Ishikawa (cell line): ENCODE measurements at regions not wholly inside any gene's neighbourhood (a gene's known extent, or its start where the extent isn't known, plus 50 kb on each side); places are given as distances from the start of the nearest gene placed in this dataset.

Experiments
- CEBPB ChIP-seq: IDR thresholded peaks from 2 replicates; pipeline ENCODE4 v1.6.1; 2012
- CREB1 ChIP-seq: IDR thresholded peaks from 2 replicates; pipeline ENCODE4 v1.6.1; 2012; ENCODE audit warnings: low read depth
- EGR1 ChIP-seq: IDR thresholded peaks from 2 replicates; pipeline ENCODE4 v1.6.1; 2012
- EP300 ChIP-seq: IDR thresholded peaks from 2 replicates; pipeline ENCODE4 v1.6.1; 2012; ENCODE audit warnings: borderline replicate concordance
- FOXM1 ChIP-seq: IDR thresholded peaks from 2 replicates; pipeline ENCODE4 v1.6.1; 2012; ENCODE audit warnings: low read depth, borderline replicate concordance
- NFIC ChIP-seq: IDR thresholded peaks from 2 replicates; pipeline ENCODE4 v1.6.1; 2012
- RAD21 ChIP-seq: IDR thresholded peaks from 2 replicates; pipeline ENCODE4 v1.6.1; 2012; ENCODE audit warnings: low read depth
- TAF1 ChIP-seq: IDR thresholded peaks from 2 replicates; pipeline ENCODE4 v1.6.1; 2012; ENCODE audit warnings: low read depth, mild to moderate bottlenecking
- TCF12 ChIP-seq: IDR thresholded peaks from 2 replicates; pipeline ENCODE4 v1.6.1; 2012; ENCODE audit warnings: low read depth
- TEAD4 ChIP-seq: IDR thresholded peaks from 2 replicates; pipeline ENCODE4 v1.6.1; 2012
- YY1 ChIP-seq: IDR thresholded peaks from 2 replicates; pipeline ENCODE4 v1.6.1; 2012; ENCODE audit warnings: low read depth
- ZBTB7A ChIP-seq: IDR thresholded peaks from 2 replicates; pipeline ENCODE4 v1.6.1; 2012; ENCODE audit warnings: low read depth
- TF ChIP-seq, protein P1 (sequence below): IDR thresholded peaks from 2 replicates; pipeline ENCODE4 v1.6.1; 2012; ENCODE audit warnings: low read depth, mild to moderate bottlenecking
- TF ChIP-seq, protein P2 (sequence below): IDR thresholded peaks from 2 replicates; pipeline ENCODE4 v1.6.1; 2012
- TF ChIP-seq, protein P3 (sequence below): IDR thresholded peaks from 2 replicates; pipeline ENCODE4 v1.6.1; 2012

DNA sequence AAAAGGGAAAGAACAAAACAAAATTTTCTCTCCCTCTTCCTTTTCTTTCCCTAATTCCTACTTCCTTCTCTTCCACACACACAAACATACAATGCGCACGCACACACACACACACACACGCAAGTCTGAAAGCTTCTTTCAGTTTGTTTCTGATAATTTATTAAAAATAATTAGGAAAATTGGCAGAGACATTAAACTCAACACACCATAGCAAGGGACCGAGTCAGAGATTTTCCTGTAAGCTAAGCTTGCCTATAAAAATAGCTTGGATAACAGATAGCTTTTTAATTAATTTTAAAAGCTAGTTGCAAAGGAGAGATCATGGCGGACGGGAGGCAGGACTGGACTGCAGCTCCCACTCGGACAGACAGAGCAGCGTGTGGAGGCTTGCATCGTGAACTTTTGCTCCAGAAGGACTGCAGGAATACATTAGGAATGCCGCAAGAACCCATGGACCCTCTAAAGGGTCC, 92.6 kb upstream of the MAPK10 start:
- no peak for TF ChIP-seq FOXM1
- TF ChIP-seq EGR1, result no peak
- no peak for TF ChIP-seq TAF1

DNA sequence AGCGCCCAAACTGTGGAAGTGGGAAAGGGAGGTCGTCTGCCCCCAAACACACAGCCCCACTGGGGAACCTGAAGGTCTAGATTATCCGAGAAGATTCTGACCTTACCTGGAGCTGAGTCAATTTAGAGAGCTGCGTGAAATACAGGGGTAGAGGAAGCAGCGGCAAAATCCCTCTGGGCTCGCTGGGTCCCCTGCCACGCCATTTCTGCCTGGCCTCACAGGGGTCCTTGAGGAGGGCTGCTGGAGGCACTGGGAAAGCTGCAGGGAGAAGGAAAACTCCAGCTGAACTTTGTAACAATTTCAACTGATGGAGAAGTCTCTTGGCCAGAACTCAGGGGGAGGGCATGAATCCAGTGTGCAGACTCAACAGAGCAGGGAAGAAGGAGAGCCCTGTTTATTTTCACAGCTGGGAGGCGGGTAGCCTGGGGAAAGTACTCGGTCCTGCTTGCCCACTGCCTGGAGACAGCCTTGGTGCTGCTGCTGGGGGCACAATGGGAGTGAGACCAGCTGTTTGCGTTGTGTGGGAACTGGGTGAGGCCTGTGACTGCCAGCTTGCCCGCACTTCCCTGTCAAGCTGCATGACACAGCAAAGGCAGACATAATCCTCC, 93.2 kb upstream of the MAPK10 start:
- TF ChIP-seq CREB1 (no peak), NFIC (no peak), EGR1 (no peak), CEBPB (no peak), ZBTB7A (no peak)
- TF ChIP-seq, protein P1, sequence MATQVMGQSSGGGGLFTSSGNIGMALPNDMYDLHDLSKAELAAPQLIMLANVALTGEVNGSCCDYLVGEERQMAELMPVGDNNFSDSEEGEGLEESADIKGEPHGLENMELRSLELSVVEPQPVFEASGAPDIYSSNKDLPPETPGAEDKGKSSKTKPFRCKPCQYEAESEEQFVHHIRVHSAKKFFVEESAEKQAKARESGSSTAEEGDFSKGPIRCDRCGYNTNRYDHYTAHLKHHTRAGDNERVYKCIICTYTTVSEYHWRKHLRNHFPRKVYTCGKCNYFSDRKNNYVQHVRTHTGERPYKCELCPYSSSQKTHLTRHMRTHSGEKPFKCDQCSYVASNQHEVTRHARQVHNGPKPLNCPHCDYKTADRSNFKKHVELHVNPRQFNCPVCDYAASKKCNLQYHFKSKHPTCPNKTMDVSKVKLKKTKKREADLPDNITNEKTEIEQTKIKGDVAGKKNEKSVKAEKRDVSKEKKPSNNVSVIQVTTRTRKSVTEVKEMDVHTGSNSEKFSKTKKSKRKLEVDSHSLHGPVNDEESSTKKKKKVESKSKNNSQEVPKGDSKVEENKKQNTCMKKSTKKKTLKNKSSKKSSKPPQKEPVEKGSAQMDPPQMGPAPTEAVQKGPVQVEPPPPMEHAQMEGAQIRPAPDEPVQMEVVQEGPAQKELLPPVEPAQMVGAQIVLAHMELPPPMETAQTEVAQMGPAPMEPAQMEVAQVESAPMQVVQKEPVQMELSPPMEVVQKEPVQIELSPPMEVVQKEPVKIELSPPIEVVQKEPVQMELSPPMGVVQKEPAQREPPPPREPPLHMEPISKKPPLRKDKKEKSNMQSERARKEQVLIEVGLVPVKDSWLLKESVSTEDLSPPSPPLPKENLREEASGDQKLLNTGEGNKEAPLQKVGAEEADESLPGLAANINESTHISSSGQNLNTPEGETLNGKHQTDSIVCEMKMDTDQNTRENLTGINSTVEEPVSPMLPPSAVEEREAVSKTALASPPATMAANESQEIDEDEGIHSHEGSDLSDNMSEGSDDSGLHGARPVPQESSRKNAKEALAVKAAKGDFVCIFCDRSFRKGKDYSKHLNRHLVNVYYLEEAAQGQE, result no peak
- TF ChIP-seq, protein P2, sequence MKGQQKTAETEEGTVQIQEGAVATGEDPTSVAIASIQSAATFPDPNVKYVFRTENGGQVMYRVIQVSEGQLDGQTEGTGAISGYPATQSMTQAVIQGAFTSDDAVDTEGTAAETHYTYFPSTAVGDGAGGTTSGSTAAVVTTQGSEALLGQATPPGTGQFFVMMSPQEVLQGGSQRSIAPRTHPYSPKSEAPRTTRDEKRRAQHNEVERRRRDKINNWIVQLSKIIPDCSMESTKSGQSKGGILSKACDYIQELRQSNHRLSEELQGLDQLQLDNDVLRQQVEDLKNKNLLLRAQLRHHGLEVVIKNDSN, result no peak

DNA sequence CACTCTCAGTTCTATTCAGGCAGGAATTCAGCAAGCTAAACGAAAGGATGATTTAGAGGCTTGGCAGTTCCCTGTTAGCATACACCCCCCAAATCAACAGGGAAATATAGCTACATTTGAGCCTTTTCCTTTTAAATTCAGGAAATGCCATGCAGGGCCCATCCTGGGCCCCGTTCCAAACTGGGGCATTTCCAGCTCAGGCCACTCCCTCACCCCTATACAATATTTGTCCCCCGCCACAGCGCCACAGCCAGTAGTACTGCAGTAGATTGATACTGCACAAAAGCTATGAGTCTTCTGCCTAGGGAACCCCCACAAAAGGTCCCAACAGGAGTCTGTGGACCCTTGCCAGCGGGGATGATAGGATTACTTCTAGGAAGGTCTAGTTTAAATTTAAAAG, 102.0 kb upstream of the MAPK10 start:
- no peak for TF ChIP-seq TAF1
- TF ChIP-seq RAD21, result no peak
- no peak for TF ChIP-seq NFIC
- TF ChIP-seq, protein P3, sequence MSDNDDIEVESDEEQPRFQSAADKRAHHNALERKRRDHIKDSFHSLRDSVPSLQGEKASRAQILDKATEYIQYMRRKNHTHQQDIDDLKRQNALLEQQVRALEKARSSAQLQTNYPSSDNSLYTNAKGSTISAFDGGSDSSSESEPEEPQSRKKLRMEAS, result no peak
- TF ChIP-seq TCF12, result no peak
- no peak for TF ChIP-seq EGR1
- no peak for TF ChIP-seq YY1
- TF ChIP-seq TEAD4, result no peak
- no peak for TF ChIP-seq CREB1
- TF ChIP-seq, protein P2, result no peak
- no peak for TF ChIP-seq CEBPB
- TF ChIP-seq, protein P1, result no peak
- no peak for TF ChIP-seq EP300
- no peak for TF ChIP-seq FOXM1
- TF ChIP-seq ZBTB7A, result no peak

DNA sequence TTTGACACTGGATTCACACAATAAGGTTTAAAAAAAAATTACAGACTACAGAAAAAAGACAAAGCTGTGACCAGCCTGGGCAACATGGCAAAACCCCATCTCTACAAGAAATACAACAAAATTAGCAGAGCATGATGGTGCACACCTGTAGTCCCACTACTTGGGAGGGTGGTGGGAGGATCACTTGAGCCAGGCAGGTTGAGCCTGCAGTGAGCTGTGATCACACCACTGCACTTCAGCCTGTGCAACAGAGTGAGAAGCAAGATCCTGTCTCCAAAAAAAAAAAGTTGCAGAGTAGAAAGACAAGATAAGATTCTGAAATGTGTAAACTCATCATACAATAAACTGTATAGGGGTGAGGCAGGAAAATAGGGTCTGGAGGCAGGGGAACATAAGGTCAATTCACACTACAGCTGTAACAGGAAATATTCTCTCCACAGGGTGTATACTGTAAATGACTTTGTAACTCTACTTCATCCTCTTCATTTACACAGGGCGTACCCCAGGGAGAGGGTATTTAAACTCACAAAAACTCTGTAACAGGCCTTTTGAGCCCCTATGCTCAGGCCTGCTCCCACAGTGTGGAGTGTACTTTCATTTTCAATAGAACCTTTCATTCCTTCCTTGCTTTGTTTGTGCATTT, 112.6 kb upstream of the MAPK10 start:
- TF ChIP-seq EGR1, result no peak
- no peak for TF ChIP-seq TEAD4
- TF ChIP-seq, protein P1, result no peak
- no peak for TF ChIP-seq CEBPB
- TF ChIP-seq, protein P2, result no peak
- TF ChIP-seq, protein P3, result no peak
- TF ChIP-seq TCF12, result no peak
- TF ChIP-seq NFIC, result no peak
